ENCODE measurements at regions not wholly inside any gene's neighbourhood (a gene's known extent, or its start where the extent isn't known, plus 50 kb on each side); places are given as distances from the start of the nearest gene placed in this dataset.
A peak's percentile ranks its signal among the peaks of the same experiment; 100 is the strongest.
"Not testable (repeated sequence)": the region's sequence is repeated elsewhere in the genome, so short reads cannot be mapped to it uniquely, and the experiment has no call there.

DNA sequence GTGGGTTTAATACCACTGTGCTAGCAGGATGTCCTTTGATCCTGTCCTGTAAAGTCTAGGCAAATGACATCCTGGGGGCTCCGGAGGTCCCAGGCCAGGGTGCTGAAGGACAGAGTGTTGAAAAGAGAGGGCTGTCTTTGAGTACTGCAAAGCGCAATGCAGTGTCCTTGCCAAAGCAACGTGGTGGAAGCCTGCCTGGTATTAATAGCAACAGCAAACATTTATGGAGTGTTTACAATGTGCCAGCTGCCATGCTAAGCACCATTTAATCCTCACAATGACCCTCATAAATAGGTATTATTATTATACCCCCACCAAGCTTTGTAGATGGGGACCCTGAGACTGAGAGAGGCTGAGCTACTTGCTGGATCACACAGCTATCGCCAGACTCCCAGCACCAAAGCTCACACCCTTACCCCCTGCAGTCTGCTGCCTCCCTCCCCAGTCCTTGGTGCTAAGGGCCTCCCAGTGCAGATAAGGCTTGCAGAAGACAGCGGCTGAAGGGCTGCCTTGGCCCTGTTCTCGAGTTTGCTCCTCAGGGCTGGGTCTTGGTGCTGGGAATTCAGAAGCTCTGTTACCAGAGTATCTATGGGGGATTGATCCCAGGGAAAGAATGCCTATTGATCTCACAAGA lies 427.7 kb downstream of the FUT8 start:
- no peak for TF ChIP-seq JUND (IDR thresholded peaks at IDR 0.05; ENCODE audit: low read depth)
- in situ Hi-C loops (cut with HindIII; ENCODE audit: low pct_unique_long_range_greater_than_20kb, low sequenced_read_pairs), result no loop called here

DNA sequence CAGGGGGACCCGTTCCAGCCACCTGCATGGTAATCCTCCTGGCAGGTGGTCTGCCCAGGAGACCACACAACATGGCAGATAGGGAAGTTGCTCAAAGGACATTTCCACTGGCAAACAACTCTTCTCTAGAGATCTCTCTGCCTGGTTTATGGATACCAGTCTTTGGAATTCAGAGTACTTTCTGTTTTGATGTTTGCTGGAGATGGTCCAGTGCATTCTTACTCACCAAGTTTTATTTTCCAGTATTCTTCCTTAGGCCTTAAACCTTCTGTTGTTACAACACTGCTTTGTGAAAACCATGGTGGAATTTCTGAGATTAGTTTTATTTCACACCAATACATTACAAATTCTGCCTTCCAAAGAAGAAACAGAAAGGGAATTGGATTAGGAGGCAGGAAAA lies 428.3 kb downstream of the FUT8 start:
- in situ Hi-C loops (cut with HindIII; ENCODE audit: low pct_unique_long_range_greater_than_20kb, low sequenced_read_pairs), result no loop called here
- DNase-seq (ENCODE audit: low read depth in 1 of 2, low spot score in 1 of 2), result no peak
- no peak for TF ChIP-seq JUND (IDR thresholded peaks at IDR 0.05; ENCODE audit: low read depth)

More for the DNA sequence above, 427.7 kb downstream of the FUT8 start:
- no peak for DNase-seq (ENCODE audit: low read depth in 1 of 2, low spot score in 1 of 2)

DNA sequence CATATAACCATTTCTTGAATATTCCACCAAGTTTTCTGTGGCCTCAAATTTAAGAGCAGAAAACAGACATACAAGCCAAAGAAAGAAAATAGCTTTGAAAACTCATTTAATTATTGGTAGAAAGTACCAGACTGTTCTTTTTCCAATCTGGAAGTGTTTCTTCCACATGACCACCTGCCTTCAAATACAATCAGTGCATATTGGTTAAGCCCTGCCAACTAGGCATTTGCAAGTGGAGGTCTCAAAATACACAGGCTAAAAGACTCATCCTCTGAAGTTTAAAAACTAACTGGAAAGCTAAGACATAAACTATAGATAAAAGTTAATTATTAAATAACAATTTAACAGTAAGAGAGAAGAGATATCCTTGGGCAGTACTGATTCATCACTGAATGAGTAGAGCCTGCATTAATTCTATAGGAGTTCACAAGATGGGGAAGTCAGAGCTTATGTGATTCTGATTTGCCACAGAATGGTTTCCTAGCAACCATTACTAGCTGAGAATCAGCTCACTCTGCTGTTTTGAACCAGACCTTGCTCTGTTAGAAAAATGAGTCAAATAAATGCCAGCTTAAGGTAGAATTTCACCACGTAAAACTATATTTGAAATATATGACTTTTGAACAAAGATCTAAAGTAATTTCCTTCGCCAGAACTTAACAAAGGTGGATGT lies 433.8 kb downstream of the FUT8 start:
- DNase-seq (ENCODE audit: low read depth in 1 of 2, low spot score in 1 of 2), result no peak
- in situ Hi-C loops (cut with HindIII; ENCODE audit: low pct_unique_long_range_greater_than_20kb, low sequenced_read_pairs), result no loop called here
- TF ChIP-seq JUND (IDR thresholded peaks at IDR 0.05; ENCODE audit: low read depth), result no peak

DNA sequence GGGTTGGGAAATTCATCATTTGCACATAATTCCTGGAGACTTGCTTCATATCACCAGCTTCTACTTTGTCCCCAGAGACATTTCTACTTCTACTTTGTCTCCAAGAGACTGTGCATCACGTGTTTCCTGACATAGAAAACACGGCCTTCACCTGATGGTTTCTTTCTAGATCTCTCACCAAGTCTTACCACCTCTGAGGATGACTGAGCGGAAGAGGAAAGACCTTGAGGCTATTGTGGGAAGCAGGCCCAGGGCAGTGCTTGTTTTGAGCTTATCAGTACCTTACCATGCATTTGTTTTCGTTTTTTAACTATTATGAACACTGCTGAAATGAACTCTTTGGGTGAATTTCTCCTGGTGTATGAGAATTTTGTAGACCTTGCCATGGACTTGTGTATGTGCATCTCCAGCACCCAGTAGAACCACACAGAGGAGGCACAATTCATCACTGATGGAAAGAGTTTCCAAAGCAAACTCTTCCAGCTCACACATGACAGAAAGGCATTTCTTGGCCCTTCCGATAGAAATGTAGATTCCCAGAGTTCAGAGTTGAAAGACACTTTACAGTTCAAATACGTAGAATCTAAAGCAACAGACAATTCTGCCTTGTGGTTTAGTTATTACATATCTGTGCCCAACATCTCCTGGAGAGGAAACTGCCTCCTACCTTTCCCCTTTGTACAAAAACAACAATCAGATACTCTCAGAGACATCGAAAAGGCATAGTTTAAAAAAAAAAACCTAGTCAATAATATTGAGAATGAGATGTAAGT lies 434.7 kb downstream of the FUT8 start:
- in situ Hi-C loops (cut with HindIII; ENCODE audit: low pct_unique_long_range_greater_than_20kb, low sequenced_read_pairs), result no loop called here
- DNase-seq (ENCODE audit: low read depth in 1 of 2, low spot score in 1 of 2), result no peak

DNA sequence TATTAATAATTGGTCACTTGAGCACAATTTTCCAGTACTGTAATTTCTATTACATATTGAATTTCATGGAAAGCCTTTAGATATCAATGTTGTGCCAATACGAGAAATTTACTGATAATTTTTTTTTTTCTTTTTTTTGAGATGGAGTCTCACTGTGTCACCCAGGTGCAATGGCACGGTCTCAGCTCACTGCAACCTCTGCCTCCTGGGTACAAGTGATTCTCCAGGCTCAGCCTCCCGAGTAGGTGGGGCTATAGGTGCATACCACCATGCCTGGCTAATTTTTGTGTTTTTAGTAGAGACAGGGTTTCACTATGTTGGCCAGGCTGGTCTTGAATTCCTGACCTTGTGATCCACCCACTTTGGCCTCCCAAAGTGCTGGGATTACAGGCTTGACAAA lies 435.4 kb downstream of the FUT8 start:
- in situ Hi-C loops (cut with HindIII; ENCODE audit: low pct_unique_long_range_greater_than_20kb, low sequenced_read_pairs), result not testable (repeated sequence)

More for the DNA sequence above, 434.7 kb downstream of the FUT8 start:
- TF ChIP-seq JUND (IDR thresholded peaks at IDR 0.05; ENCODE audit: low read depth), result no peak

DNA sequence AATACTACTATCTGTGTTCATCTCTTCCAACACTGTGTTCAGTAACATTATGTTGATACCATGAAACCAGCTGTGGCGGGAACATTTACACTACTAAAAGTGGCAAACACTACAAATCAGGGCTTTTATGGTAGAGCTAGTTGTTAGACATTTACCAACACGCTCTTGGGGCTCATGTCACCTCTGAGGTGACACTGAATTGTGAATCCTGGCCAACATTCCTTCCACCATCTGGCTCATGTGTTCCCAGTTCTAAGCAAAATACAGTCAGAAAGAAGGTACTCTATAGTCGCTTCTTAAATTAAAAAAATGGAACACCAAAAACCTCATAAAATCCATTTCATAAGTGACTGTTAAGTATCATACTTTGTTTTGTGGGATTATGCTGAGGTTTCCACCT lies 436.6 kb downstream of the FUT8 start:
- in situ Hi-C loops (cut with HindIII; ENCODE audit: low pct_unique_long_range_greater_than_20kb, low sequenced_read_pairs), result no loop called here
- no peak for TF ChIP-seq JUND (IDR thresholded peaks at IDR 0.05; ENCODE audit: low read depth)
- DNase-seq (ENCODE audit: low read depth in 1 of 2, low spot score in 1 of 2), result no peak

More for the DNA sequence above, 435.4 kb downstream of the FUT8 start:
- DNase-seq (ENCODE audit: low read depth in 1 of 2, low spot score in 1 of 2), result not testable (repeated sequence)

DNA sequence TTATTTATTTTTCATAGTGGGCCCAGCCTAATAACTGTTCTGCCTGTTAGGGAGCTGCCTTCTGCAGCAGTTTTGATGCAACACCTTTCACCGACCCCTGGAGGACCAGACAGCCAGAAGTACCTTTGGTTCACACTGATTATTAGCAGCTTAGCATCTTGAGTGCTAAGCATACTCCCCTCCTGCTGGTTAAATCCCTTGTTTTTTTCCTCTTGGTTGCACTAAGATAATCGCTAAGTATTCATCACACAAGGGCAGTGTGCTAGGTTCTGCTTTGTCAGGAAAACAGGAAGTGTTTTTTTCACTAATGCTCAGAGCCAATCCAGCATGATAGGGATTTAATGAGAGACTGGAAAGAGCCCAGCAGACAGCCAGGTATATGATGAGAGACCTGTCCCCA lies 437.0 kb downstream of the FUT8 start:
- no peak for DNase-seq (ENCODE audit: low read depth in 1 of 2, low spot score in 1 of 2)
- TF ChIP-seq JUND (IDR thresholded peaks at IDR 0.05; ENCODE audit: low read depth), result no peak
- in situ Hi-C loops (cut with HindIII; ENCODE audit: low pct_unique_long_range_greater_than_20kb, low sequenced_read_pairs), result no loop called here

DNA sequence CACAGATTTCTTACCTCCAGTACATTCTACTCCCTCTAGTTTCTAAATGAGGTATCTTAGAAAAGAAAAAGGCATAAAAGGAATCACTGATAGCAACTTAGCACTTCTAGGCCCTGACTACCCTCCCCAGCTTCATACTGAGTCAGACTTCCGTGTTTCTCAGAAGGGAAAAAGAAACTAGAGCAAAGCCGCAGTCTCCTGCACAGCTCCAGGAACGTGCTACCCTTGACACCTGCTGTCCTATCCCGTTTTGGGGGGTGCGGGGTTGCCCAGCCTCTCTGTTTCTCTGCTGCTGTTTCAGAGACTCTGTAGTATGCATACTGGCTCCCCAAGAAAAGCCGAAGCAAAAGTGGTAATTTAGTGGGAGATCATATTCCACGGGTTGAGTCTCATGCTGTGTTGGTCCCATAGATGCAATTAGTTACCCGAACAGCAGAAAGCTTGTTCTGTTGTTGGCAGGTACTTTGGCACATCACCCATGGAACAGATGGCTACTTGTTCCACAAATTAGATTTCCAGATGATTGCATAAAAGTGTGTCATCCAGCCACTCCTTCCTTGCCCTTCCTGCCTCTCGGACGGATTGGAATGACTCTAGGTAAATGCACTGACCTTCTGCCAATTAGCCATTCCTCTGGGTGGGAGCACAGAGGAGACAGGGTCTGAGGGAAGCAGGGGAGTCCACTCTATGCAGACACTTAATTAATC lies 438.1 kb downstream of the FUT8 start:
- in situ Hi-C loops (cut with HindIII; ENCODE audit: low pct_unique_long_range_greater_than_20kb, low sequenced_read_pairs), result no loop called here
- DNase-seq (ENCODE audit: low read depth in 1 of 2, low spot score in 1 of 2), result no peak

DNA sequence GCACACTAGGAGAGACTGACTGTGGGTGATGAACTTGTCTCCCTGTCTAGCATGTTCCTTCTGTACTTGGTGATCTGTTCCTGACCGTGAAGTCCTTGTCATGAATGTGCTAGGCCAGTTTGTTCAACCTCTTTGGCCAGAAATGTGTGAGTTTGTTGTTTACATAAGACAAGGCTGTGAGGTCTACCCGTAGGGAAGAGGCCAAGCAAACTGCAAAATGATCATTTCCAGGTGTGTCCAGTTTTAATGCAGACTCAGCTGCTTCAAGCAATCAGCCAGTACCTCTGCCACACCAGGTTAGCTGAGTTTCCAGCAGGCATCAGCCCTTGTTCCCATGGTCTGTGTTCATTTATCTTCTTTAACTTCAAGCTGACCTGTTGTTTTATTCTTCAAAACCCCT lies 440.2 kb downstream of the FUT8 start:
- no peak for TF ChIP-seq JUND (IDR thresholded peaks at IDR 0.05; ENCODE audit: low read depth)
- in situ Hi-C loops (cut with HindIII; ENCODE audit: low pct_unique_long_range_greater_than_20kb, low sequenced_read_pairs), result no loop called here
- DNase-seq (ENCODE audit: low read depth in 1 of 2, low spot score in 1 of 2), result no peak

More for the DNA sequence above, 438.1 kb downstream of the FUT8 start:
- TF ChIP-seq JUND (IDR thresholded peaks at IDR 0.05; ENCODE audit: low read depth), result no peak

DNA sequence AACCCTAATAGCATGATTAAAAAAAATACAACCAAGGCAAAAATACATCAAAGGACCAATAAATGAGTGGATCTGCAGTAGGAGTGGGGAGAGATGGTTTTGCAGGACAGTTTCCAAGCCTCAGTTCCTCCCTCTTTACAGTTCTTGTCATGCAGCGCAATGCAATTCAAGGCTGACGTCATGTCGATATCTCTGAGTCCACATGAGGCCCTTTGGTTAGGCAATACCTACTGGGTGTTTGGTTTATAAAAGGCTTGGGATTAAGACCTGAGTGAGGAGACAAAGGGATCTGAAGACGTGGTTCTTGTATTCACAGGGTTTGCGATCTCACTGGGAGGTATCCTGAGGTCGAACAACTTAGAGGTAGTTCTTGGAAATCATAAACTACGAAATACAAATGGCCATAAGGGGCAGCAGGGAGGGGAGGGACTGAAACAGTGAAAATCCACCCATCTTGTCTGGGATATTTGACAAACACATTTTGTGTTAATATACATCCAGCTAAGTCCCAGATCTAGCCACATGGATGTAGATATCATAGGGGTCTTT lies 441.0 kb downstream of the FUT8 start:
- no peak for TF ChIP-seq JUND (IDR thresholded peaks at IDR 0.05; ENCODE audit: low read depth)
- in situ Hi-C loops (cut with HindIII; ENCODE audit: low pct_unique_long_range_greater_than_20kb, low sequenced_read_pairs), result no loop called here
- no peak for DNase-seq (ENCODE audit: low read depth in 1 of 2, low spot score in 1 of 2)

DNA sequence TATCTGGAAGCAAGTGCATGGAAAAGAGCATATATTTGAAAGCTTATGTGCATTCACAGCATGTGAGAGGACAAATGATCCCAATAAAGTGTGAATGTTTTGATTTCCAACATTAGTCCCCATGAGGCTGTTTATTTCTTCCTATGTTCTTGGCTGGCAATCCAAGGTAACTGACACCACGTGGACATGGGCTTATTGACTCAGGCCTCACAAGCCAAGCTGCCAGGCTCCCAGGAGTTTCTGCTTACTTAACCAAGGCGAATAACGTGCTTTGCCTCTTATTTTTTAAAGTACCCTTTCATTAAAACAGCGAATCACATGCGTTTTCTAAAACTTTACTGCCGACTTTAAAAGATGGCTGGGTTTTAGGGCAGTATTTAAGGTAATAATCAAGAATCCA lies 441.7 kb downstream of the FUT8 start:
- in situ Hi-C loops (cut with HindIII; ENCODE audit: low pct_unique_long_range_greater_than_20kb, low sequenced_read_pairs), result no loop called here
- peak in 1 of 2 experiments; percentile 18 for DNase-seq (ENCODE audit: low read depth in 1 of 2, low spot score in 1 of 2)
- no peak for TF ChIP-seq JUND (IDR thresholded peaks at IDR 0.05; ENCODE audit: low read depth)

DNA sequence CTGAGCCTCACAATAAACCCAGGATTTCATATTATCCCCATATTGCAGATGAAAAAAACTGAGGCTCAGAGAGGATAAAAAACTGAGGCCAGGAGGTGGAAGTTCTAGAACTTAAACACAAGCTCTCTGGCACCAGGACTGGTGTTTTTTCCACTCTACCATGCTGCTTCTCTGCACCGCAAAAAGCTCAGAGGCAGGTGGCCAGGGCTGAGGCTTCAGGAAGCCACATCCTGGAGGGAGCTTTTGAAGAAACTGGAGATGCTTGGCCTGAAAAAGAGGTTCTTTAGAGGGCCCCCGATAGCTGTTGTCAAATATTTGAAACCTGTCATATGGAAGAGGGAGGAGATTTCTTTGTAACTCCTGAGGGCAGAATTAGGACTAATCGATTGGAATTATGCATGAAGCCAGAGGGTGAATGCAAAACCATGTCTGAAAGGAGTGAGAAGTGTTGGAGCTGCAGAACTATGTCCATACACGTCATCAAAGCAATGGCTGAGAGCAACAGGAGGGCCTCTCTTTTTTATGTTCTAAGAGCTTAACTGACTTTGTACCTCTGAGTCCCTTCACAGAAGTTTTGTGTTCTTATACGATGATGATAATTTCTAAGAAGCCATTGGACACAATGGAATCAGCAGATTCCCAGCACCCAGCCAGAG lies 448.6 kb downstream of the FUT8 start:
- DNase-seq (ENCODE audit: low read depth in 1 of 2, low spot score in 1 of 2), result no peak
- no peak for TF ChIP-seq JUND (IDR thresholded peaks at IDR 0.05; ENCODE audit: low read depth)
- in situ Hi-C loops (cut with HindIII; ENCODE audit: low pct_unique_long_range_greater_than_20kb, low sequenced_read_pairs), result no loop called here
